Stimulated activated CD8-positive, alpha-beta memory T cell treated with anti-CD3 and anti-CD28 coated beads, Interleukin-15, amount 100 ng/mL, for 1 hour (primary cell): ENCODE measurements at regions not wholly inside any gene's neighbourhood (a gene's known extent, or its start where the extent isn't known, plus 50 kb on each side); places are given as distances from the start of the nearest gene placed in this dataset.

Experiments
- DNase-seq: peaks from one replicate; pipeline ENCODE4 v3.0.0-alpha.2; 2020; ENCODE audit warnings: low read depth

- DNase-seq: no peak
Observed at GRCh38 chr10:83582407-83583095, 556.8 kb upstream of the GHITM start.

DNA sequence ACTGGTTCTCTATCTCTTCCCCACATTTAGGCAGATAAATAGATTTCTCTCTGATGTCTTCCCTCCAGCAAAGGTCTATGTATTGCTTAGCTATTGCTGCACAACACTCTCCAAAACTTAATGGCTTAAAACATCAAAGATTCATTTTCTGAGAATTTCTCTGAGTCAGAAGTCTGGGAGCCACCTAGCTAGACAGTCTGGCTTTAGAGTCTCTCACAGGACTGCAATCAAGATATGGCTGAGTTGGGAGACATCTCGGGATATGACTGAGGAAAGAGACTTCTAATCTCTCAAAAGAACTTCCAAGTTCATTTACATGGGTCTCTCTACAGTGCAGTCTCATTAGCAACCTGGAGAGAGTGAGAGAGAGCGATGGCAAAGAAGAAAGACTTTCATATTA lies 553.6 kb upstream of the GHITM start:
- no peak for DNase-seq

- no peak for DNase-seq
Observed at GRCh38 chr10:83592337-83592935, 546.9 kb upstream of the GHITM start.

DNA sequence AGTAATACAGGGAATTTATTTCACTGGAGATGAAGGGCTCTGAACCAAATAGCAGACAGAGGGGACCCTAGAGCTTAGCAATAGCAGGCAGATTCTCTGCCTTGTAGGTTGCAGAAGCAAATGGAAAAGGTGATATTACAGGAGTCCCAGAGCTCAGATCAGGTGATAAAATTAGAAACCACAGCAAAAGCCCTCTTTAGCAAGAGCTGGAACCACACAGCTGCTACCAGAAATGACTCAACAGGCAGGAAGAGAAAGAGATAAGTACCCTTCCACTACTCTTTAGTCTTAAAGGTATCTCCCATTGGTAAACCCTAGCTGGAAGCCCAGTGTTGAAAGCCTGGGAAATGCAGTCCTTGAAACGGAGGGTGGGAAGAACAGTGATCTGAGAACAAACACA lies 535.6 kb upstream of the GHITM start:
- no peak for DNase-seq

DNA sequence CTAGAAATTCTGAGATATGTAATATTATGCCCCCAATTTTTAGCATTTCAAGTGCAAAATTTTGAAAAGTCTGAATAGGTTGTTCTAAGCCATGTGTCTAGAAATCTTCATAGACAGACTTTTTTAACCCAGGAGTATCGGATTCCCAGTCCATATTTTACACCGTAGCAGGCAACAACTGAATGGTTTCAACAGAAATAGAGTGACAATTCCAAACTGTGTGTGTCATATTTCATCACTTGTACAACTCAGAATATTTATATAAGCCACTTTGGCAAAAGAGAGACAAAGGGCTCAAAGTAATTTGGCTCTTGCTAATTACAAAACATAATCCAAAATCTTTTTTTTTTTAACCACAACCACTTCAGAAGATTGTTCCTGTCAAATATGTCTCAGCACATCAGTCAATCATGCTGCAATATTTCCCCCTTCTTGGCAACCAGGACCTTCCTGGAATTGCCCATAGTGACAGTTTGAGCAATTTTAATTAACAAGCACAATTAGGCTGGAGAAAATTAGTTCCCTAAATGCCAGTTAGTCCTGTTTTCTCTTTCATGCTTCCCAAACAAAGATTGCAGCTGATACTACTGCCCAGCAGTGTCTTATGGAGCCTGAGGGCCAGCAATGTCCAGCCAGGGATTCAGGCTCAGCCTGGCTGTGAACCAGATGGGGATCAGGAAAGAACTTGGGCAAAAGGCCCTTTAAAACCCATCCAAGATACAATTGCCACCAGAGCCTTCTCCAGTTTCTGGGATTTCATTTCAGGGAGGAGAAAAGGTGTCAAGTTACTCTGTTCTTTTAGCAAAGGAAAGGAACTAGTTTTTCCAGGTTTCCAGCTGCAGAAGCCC lies 533.3 kb upstream of the GHITM start:
- no peak for DNase-seq

DNA sequence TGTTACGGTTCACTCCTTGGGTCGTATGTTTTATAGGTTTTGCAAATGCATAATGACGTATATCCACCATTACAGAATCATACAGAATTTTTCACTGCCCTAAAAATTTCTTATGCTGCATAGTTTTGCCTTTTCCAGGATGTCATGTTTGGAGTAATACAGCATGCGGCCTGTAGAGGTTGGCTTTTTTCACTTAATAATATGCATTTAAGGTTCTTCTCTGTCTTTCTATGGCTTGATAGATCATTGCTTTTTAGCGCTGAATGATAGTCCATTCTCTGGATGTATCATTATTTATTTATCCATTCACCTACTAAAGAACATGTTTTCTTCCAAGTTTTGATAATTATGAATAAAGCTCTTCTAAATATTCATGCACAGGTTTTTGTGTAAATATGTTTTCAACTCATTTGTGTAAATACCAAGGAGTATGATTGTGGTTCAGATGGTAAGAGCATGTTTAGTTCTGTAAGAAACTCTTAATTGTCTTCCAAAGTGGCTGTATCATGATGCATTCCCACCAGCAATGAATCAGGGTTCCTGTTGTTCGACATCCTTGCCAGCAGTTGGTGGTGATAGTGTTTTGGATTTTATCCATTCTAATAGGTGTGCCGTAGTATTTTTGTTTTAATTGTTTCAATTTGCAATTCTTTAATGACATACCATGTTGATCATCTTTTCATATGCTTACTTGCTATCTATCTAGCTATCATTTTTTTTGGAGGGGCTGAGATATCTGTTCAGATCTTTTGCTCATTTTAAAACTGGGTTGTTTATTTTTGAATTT lies 531.2 kb upstream of the GHITM start:
- no peak for DNase-seq

DNA sequence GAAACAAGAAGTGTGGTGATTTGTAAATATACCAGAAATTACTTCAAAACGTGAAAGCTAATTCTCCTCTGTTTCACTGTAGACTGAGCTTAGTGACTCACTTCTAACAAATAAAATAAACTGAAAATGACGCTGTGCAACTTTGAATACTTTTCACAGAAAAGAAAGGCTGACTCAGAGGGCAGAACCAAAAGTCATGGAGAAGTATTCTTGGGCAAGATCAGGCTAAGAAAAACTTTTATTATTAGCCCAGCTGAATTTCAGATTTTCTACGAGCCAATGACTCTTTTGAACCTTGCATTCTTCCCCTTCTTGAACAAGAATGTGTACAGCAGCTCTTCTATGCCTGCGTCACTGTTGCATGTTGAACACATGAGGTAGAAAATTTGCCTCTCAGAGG lies 527.3 kb upstream of the GHITM start:
- DNase-seq: no peak

- no peak for DNase-seq
Observed at GRCh38 chr10:83612746-83613145, 526.6 kb upstream of the GHITM start.

- no peak for DNase-seq
Observed at GRCh38 chr10:83617172-83617571, 522.1 kb upstream of the GHITM start.

DNA sequence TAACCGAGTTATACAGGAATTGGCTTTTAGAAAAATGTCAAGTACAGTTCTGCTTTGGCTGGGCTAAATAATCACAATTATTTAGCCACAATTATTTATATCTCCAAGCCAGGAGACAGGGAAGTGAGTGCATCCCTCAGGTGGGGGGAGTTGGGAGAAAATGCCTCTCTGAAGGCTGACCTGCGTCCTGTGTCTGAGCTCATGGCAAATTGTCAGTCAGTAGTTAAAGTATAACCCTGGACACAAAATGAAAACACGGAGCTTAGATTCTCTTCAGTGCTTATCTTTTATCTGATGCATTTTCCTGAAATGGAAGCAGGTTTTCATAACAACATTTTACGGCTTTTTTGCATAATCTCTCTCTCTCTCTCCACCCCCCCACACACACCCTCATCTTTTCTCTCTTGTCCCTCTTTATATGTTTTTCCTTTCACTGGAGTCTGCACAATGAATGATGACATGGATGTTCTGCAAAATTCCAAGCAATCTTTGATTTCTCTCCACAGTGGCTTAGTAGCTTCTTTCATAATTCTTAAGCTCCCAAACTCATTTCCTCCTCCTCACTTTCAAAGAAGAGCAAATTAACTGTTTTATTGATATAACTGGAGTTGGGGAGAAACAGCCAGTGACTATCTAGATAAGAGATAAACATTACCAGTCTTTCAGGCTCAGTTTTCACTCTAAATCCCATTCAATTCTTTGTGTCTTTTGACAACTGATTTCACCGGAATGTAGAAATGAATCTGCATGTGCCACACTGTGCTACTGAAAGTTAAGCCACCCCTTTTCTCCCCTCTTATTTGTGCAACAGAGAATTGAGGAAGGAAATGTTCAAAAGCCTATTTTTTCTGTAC lies 521.4 kb upstream of the GHITM start:
- DNase-seq: no peak

GRCh38 chr10:83625831-83626360 lies 513.4 kb upstream of the GHITM start:
- no peak for DNase-seq

GRCh38 chr10:83632701-83633100 lies 506.6 kb upstream of the GHITM start:
- no peak for DNase-seq

DNA sequence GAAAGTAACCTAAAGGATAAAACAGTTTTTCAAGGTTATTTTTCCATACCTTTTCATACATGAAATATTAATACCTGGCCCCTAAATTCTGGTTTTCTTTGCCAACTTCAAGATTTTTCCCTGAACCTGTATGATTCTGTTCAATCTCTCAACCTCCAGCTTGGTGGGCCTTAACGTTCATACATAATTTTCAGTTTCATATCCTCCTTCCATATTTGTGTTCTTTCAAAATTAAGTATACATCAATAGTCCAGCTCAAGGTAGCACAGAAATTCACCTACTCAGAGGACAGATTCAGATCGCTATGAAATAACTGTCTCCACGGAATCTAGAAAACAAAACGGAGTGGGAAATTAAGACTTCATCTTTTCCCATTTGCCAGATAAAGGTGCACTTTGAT lies 505.8 kb upstream of the GHITM start:
- DNase-seq: no peak

DNA sequence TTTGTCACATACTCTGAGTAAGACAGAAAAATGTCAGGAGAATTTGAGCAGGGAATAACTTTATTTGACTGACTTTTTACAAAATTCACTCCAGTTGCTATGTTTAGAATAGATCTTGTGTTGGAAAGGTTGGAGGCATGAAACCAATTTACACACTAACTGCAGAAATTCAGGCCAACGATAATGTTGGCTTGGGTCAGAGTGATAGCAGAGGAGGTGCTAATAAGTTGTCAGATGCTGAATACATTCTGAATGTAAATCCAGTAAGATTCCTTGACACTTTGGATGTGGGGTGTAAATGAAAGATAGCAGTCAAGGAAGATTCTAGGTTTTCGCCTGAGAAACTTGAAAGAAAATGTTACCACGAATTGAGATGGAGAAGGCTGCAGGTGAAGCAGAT lies 502.5 kb upstream of the GHITM start:
- DNase-seq: no peak

GRCh38 chr10:83647526-83647925 lies 491.8 kb upstream of the GHITM start:
- no peak for DNase-seq

- DNase-seq: no peak
Observed at GRCh38 chr10:83648201-83648600, 491.1 kb upstream of the GHITM start.

DNA sequence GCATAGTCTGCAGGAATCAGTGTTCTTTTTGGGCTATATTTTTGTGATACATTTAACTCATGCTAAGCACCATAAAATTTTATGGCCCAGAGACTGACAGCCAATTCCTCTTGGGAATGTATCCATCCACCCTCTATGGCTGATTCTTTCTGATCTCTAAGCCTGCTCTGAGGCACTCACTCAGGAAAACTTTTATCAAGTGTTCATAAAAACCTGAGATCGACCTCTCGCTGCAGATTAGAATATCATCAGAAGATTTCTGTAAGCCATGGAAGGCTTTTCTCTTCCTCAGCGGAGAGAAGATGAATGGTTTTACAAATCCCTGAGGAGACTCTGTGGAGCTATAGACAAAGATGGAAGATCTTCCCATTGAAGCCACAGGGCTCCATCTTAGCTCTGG lies 489.8 kb upstream of the GHITM start:
- DNase-seq: no peak

- no peak for DNase-seq
Observed at GRCh38 chr10:83654689-83655088, 484.6 kb upstream of the GHITM start.

GRCh38 chr10:83656924-83657323 lies 482.4 kb upstream of the GHITM start:
- DNase-seq: no peak

DNA sequence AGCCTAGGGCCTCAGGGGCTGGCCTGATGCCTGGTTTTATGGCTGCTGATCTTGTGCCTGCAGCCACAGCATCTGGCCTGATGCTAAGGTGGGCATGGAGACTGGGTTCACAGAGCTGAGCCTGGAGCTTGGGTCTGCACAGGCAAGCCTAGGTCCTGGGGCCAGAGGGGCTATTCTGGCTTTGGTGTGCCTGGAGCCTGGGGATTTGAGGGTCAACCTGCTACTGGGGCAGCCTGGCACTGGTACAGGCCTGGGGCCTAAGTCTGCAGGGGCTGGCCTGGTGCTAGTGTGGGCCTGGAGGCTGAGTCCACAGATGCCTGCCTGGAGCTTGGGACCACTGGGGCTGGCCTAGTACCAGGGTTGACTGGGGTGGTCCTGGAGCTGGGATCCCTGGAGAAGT lies 481.8 kb upstream of the GHITM start:
- no peak for DNase-seq

- DNase-seq: no peak
Observed at GRCh38 chr10:83663918-83664317, 475.4 kb upstream of the GHITM start.
